PFSK-1 (cell line): ENCODE measurements at regions not wholly inside any gene's neighbourhood (a gene's known extent, or its start where the extent isn't known, plus 50 kb on each side); places are given as distances from the start of the nearest gene placed in this dataset.

Experiments
- POLR2AphosphoS5 ChIP-seq: IDR thresholded peaks from 2 replicates; pipeline ENCODE4 v1.6.1; 2012; ENCODE audit warnings: low read depth, mild to moderate bottlenecking, control low read depth, low read length, moderate library complexity
- TAF1 ChIP-seq: IDR thresholded peaks from 2 replicates; pipeline ENCODE4 v1.6.1; 2012; ENCODE audit warnings: low read length, control low read depth, borderline replicate concordance; ENCODE audit not compliant: insufficient read depth

DNA sequence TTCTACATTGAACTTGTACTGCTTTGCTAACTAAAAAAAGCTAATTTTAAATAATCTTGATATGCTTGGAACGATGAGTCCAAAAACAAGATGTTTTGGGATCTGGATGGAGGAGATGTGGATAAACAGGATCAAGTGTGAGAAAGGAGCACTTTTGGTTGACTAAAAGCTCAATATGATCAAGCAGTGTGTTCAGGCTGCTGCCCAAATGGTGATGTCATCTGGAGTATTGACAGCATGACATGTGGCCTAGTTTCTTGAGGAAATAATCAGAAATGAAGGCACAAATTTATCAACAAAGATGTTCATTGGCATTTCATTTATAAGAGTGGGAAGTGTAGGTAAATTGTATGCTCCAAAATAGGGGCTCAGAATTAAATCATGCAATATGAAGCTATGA, 161.2 kb downstream of the SOX2 start:
- TF ChIP-seq TAF1 (no peak), POLR2AphosphoS5 (no peak)
